Keratinocyte (primary cell): ENCODE measurements at regions not wholly inside any gene's neighbourhood (a gene's known extent, or its start where the extent isn't known, plus 50 kb on each side); places are given as distances from the start of the nearest gene placed in this dataset.

Experiments
- EZH2 ChIP-seq: IDR thresholded peaks from one replicate; pipeline ENCODE4 v1.6.1; 2012; ENCODE audit warnings: inconsistent platforms, mild to moderate bottlenecking, low read length, moderate library complexity
- TF ChIP-seq, protein P1 (sequence below), 3 experiments: IDR thresholded peaks in 1 of 3; conservative IDR thresholded peaks in 1 of 3; optimal IDR thresholded peaks in 1 of 3; 2 replicates in 2 of 3; 3 replicates in 1 of 3; pipeline versions ENCODE3 to v1.5.1; 2011; ENCODE audit warnings: low read length in 3 of 3, mild to moderate bottlenecking in 3 of 3, moderate library complexity in 2 of 3, control low read depth in 1 of 3, inconsistent platforms in 1 of 3; ENCODE audit not compliant: insufficient read depth in 2 of 3; ENCODE audit errors: extremely low read depth in 1 of 3

- TF ChIP-seq, protein P1, sequence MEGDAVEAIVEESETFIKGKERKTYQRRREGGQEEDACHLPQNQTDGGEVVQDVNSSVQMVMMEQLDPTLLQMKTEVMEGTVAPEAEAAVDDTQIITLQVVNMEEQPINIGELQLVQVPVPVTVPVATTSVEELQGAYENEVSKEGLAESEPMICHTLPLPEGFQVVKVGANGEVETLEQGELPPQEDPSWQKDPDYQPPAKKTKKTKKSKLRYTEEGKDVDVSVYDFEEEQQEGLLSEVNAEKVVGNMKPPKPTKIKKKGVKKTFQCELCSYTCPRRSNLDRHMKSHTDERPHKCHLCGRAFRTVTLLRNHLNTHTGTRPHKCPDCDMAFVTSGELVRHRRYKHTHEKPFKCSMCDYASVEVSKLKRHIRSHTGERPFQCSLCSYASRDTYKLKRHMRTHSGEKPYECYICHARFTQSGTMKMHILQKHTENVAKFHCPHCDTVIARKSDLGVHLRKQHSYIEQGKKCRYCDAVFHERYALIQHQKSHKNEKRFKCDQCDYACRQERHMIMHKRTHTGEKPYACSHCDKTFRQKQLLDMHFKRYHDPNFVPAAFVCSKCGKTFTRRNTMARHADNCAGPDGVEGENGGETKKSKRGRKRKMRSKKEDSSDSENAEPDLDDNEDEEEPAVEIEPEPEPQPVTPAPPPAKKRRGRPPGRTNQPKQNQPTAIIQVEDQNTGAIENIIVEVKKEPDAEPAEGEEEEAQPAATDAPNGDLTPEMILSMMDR (optimal IDR thresholded peaks at IDR 0.05 in 1 of 3, IDR thresholded peaks at IDR 0.05 in 1 of 3, conservative IDR thresholded peaks at IDR 0.05 in 1 of 3; ENCODE audit: extremely low read depth in 1 of 3, insufficient read depth in 2 of 3, low read length in 3 of 3), result no peak
- TF ChIP-seq EZH2, result no peak
These were observed 291.9 kb upstream of the RTL1 start for GRCh38 chr14:101195309-101195901.
